ENCODE measurements at regions not wholly inside any gene's neighbourhood (a gene's known extent, or its start where the extent isn't known, plus 50 kb on each side); places are given as distances from the start of the nearest gene placed in this dataset.

- DNase-seq (ENCODE audit: low read depth in 3 of 3, low spot score in 2 of 3): no peak
Measured at GRCh38 chr9:19941874-19942273, 153.0 kb upstream of the SLC24A2 start.

GRCh38 chr9:19940811-19941535, 152.1 kb upstream of the SLC24A2 start:
- DNase-seq (ENCODE audit: low read depth in 3 of 3, low spot score in 2 of 3): peak in 1 of 3 donors; percentile 61

DNA sequence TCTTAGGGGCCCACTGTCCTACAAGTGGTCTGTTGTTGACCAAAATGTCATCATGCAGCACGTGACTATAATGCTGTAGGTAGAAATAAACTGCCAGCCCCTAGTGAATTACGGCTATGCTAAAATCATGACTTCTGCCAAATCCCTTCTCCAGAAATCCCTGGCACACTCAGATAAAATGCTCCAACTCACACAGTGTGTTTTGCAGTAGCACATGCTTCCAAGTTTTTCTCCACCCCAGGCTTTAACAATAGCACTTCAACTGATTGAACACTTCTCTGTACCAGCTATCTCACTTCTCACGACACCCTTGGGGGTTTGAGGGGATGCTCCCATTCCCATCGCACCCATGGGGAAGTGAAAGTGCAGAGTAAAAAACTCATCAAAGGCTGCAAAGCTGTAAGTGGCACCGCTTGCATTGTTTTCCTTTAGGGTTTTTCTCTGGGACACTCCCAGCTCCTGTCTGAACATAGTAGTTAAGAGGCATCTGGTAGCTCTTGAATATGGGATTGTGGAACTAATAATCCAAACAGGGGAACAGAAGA, 151.0 kb upstream of the SLC24A2 start:
- no peak for DNase-seq (ENCODE audit: low read depth in 3 of 3, low spot score in 2 of 3)

GRCh38 chr9:19938990-19939733, 150.3 kb upstream of the SLC24A2 start:
- no peak for DNase-seq (ENCODE audit: low read depth in 3 of 3, low spot score in 2 of 3)

DNA sequence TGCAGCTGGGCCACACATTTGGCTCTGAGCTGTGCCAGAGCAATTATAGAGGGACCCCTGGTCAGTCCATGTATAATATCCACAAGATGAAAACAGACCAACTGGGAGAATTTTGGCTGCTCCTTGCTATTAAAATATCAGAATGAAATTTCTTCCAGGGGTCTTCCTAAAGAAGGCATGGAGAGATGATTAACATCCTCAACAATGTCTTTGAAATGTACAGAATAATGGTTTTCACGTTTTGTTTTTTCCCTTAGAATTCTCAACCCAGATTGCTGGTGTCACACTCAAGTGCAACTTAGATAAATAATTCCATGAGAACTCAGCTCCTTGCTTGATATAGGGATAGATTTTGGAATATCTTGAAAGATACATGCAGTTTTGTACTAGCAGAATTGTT, 148.3 kb upstream of the SLC24A2 start:
- no peak for DNase-seq (ENCODE audit: low read depth in 3 of 3, low spot score in 2 of 3)

DNA sequence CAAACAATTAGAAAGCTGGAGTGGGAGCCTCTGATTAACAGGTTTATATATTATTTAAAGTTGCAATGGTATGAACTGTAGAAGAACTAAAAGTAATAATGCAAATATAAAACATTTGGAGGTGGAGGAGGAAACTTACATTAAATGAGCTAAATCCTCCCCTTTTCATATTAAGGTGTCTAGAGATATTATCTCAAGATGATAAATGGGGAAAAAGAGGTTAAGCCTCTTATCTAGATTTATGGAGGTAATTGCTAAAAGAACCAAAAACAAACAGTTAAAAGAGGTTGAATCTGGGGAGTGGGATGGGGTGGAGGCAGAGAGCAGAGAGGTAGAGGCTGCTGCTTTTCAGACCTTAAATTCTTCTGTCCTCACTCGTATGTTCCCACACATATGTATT, 147.8 kb upstream of the SLC24A2 start:
- DNase-seq (ENCODE audit: low read depth in 3 of 3, low spot score in 2 of 3): no peak

DNA sequence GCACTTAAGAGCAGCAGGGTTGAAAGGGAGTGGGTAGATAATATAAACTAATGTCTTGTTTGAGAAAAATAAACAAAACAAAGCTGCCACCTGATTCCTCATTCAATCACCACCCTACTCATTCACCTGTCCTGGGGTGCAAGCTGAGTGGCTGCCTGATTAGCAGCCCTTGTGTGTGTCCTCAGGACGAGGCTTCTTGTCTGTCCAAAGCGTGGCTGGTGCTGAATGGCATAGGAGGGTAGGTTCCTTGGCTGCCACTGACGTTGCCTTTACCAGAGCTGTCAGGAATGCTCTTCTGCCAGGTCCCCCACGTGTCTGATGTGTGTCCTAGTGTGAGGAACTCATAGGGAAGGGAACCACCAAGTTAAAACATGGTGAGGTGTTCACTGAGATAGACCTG, 146.6 kb upstream of the SLC24A2 start:
- DNase-seq (ENCODE audit: low read depth in 3 of 3, low spot score in 2 of 3): no peak

DNA sequence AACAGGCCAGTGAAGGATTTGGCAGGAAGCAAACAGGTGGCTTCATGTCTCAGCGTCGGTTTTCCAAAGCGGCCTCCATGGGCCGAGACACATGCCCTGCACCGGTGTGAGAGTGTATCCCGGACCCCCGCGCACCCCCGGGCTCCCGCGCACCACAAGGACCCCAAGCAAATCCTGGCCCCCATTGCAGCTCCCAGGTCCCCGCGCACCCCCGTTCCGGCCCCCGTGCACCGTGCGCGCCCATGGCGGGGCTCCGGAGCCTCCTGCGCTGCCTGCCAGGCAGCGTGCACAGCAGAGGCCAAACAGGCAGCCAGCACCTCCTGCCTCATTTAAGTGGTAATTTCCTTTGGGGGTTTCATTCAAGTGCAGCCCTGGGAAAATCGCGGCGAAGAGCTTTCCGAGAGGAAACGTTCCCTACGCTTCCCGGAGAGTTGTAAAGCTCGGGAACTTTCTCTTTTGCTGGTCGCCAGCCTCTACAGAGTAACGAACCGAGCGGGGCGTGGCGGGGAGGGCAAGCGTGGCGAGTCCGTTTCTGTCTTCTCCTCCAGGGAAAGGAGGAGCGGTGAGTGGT, 145.5 kb upstream of the SLC24A2 start:
- no peak for DNase-seq (ENCODE audit: low read depth in 3 of 3, low spot score in 2 of 3)

- no peak for DNase-seq (ENCODE audit: low read depth in 3 of 3, low spot score in 2 of 3)
Measured at GRCh38 chr9:19931098-19931890, 142.5 kb upstream of the SLC24A2 start.

DNA sequence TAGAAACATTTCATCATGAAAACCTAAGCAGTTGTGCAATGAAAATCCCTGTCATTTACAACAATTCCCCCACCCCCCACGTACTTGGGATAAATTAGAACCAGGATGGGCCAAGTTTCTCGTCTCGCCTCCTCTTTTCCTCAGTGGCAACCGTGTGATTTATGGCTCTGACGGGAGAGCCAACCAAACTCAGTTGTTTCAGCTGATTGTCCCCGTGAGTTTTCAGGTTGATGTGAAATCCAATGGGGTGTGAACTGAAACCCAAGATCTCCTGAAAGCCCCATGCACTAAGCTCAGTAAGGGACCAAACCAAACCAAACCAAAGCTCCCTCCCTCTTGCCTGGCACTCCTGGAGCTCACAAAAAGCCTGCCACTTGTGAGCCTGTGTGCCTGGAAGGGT, 138.7 kb upstream of the SLC24A2 start:
- no peak for DNase-seq (ENCODE audit: low read depth in 3 of 3, low spot score in 2 of 3)

GRCh38 chr9:19926774-19927173, 137.9 kb upstream of the SLC24A2 start:
- DNase-seq (ENCODE audit: low read depth in 3 of 3, low spot score in 2 of 3): no peak

DNA sequence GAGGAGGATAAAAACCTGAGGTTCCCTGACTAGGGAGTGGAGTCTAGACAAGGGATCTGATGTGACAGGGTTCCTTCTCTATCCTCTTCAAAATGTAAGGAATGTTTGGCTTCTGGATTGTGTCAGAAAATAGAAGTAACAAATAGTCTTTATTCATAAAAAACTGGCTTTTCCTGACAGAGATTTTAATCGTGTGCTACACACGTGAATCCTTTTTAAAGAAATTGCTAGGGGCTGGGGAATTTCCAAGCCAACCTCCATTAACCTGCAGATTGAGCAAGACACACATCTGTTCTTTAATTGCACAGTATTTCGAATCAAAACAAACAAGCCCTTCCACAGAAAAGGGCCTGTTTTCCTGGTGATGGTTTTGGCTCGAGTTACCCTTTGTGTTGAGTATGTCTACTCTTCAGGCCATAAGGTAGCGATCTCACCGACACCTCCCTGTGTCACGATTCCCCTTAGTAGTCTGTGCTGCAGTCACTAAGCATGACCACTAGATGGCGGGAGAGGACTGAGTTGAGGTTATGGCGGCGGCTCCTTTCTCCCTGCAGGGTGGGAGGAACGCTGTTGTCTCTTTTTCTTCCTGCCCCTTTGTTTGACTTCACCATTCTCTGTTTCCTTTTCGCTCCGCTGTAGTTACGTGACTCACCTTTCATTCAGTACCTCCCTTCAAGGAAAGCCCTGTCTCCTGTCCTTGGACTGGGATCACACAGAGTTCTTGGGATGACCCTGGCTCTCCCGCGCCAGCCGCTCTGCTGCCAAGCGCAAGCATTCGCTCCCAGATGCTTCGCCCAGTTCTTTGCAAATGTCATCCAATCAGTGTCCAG, 137.1 kb upstream of the SLC24A2 start:
- peak in 2 of 3 donors; percentile 79 to 81 for DNase-seq (ENCODE audit: low read depth in 3 of 3, low spot score in 2 of 3)

GRCh38 chr9:19924080-19924479, 135.2 kb upstream of the SLC24A2 start:
- DNase-seq (ENCODE audit: low read depth in 3 of 3, low spot score in 2 of 3): no peak

- no peak for DNase-seq (ENCODE audit: low read depth in 3 of 3, low spot score in 2 of 3)
Measured at GRCh38 chr9:19922476-19923118, 133.8 kb upstream of the SLC24A2 start.

DNA sequence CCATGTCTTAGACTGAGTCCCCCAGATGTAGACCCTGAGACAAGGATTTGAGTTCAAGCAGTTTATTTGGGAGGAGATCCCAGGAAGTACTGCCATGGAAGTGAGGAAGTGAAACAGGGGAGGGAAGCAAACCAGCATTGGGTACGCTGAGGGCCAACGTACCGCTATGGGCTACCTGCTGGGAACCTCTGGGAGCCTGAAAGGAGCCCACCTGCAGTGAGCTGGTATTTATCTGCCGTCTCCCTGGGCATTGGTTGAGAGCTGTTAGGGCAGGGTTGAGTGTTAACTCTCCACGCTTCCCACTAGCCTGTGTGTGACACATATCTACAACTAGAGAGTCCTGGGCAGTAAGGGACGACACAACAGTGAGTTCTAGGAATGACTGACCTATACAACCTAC, 131.6 kb upstream of the SLC24A2 start:
- no peak for DNase-seq (ENCODE audit: low read depth in 3 of 3, low spot score in 2 of 3)

- DNase-seq (ENCODE audit: low read depth in 3 of 3, low spot score in 2 of 3): no peak
Measured at GRCh38 chr9:19918630-19919029, 129.8 kb upstream of the SLC24A2 start.

GRCh38 chr9:19914044-19914443, 125.2 kb upstream of the SLC24A2 start:
- DNase-seq (ENCODE audit: low read depth in 3 of 3, low spot score in 2 of 3): no peak

DNA sequence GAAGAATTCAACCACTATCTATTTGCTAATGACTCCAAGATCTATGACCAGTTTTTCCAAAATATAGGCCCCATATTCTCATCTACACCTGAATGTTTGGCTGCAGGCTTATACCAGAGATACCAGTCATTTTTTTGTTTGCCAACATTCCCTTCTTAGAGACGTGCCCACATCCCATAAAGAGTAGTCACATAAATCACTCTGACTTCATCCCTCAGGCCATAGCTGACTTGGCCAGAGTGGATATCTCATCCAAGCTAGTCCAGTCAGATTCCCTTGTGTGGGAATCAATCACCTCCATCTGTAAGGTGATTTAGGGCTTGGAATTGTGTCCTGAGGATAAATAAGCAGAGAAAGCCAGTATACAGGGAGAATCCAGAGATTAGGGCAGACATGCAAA, 124.3 kb upstream of the SLC24A2 start:
- no peak for DNase-seq (ENCODE audit: low read depth in 3 of 3, low spot score in 2 of 3)

DNA sequence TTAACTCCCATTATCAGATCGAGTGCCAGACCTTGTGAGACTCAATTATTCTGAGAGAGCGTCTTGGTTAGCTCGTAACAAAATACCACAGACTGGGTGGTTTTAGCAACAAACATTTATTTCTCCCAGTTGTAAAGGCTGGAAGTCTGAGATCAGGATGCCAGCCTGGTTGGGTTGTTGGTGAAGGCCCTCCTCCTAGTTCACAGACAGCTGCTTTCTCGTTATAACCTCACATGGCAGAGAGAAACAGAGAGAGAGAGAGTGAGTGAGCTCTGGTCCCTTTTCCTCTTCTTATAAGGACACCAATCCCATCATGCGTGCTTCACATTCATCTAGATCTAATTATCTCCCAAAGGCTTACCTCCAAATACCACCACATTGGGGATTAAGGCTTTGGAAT, 114.2 kb upstream of the SLC24A2 start:
- no peak for DNase-seq (ENCODE audit: low read depth in 3 of 3, low spot score in 2 of 3)

DNA sequence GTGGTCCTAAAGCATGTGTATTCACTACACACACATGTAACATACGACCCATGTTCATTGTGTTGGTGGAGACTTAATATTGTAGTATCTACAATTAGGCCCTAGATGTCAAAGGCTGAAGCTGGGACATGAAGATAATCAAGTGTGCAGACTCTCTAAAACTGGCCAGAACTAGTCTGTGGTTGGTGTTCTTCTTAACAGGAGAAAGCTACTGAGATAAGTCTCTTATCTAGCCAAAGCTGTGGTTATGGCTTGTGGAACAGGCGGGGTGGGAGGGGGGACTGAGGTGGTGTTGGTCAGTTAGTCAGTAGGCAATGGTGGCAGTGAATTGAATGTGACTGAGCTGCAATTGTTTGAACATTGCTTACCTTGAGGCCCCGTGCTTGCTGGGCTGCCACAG, 112.7 kb upstream of the SLC24A2 start:
- no peak for DNase-seq (ENCODE audit: low read depth in 3 of 3, low spot score in 2 of 3)

All from right renal cortex interstitium (tissue), 3 donors.